ENCODE measurements at regions not wholly inside any gene's neighbourhood (a gene's known extent, or its start where the extent isn't known, plus 50 kb on each side); places are given as distances from the start of the nearest gene placed in this dataset.
A peak's percentile ranks its signal among the peaks of the same experiment; 100 is the strongest.

GRCh38 chr9:16062542-16063240, 509.8 kb downstream of the CCDC171 start:
- TF ChIP-seq CHD2 (IDR thresholded peaks at IDR 0.05; ENCODE audit: low read length, partially characterized antibody): no peak
- no peak for TF ChIP-seq ELF1 (IDR thresholded peaks at IDR 0.05)
- TF ChIP-seq TAF1 (IDR thresholded peaks at IDR 0.05; ENCODE audit: borderline replicate concordance, low read depth, low read length): no peak
- no peak for TF ChIP-seq NRF1 (IDR thresholded peaks at IDR 0.05; ENCODE audit: low read depth, low read length)
- 0 out of 2 replicates have a peak, but pooled peaks have one; percentile 23 for TF ChIP-seq MAX (IDR thresholded peaks at IDR 0.05; ENCODE audit: low read depth)
- no peak for TF ChIP-seq CTCF (IDR thresholded peaks at IDR 0.05)
- TF ChIP-seq REST (IDR thresholded peaks at IDR 0.05; ENCODE audit: low read depth, low read length): no peak
- TF ChIP-seq POLR2AphosphoS5 (IDR thresholded peaks at IDR 0.05; ENCODE audit: low read depth, low read length): no peak
- TF ChIP-seq GATA2 (CRISPR knock-in tag; IDR thresholded peaks at IDR 0.05): no peak

All from SK-N-SH (cell line).